ENCODE measurements at regions not wholly inside any gene's neighbourhood (a gene's known extent, or its start where the extent isn't known, plus 50 kb on each side); places are given as distances from the start of the nearest gene placed in this dataset.

DNA sequence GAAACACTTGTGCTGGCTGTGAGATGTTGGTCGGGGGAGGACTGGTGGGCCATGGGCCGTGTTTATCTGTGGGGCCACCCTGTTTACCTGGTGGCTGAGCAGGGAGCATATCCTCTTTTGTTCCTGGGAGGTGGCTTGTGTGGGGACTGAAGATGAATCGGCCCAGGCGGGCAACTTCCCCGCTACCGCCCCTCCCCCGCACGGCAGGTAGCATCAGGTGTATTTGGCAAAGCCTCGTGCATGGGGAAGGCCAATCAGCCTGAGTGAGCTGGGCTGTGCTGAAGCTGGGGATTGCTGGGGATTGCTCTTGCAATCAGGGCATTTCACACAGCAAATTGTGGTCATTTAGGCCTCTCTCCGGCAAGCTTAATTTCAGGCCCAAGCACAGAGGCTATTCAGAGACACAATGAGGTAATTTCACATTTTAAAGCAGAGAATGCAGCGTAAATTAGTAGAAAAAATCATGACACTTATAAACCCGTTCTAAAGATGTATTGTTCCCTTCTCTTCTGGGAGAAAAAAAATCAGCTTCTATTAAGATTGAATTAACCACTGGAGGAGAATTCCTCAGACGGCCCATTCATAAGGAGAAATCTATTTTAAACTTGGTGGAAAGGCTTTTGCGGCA lies 197.7 kb upstream of the POU3F1 start:
- DNase-seq, result no peak

GRCh38 chr1:38243106-38243505 lies 196.5 kb upstream of the POU3F1 start:
- no peak for DNase-seq

- DNase-seq, result no peak
Observed at GRCh38 chr1:38242506-38242905, 195.9 kb upstream of the POU3F1 start.

DNA sequence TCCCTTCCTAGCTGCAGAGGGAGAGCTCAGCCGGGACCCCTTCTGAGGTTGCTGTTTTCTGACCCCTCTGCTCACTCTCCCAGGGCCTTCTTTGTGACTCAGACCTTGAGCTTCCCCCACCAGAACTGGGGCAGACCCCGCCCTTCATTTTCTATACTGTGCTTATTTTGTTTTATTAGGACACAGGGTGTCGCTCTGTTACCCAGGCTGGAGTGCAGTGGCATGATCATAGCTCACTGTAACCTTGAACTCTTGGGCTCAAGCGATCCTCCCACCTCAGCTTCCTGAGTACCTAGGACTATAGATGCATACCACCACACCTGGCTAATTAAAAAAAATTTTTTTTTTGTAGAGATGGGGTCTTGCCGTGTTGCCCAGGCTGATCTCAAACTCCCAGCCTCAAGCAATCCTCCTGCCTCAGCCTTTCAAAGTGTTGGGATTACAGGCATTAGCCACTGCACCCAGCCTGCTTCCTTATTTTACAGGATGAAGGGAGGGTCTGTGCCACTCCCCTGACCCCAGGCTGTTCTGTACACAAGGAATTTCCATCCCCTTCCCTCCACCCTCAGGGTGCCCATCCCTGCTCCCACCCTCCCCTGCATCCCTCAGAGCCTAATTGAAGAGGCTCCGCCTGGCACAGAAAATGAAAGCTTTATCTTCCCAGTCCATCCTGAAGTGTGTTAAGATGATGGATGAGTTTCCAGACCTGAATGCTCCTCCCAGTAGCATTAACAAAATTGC lies 195.2 kb upstream of the POU3F1 start:
- no peak for DNase-seq

GRCh38 chr1:38240618-38241017 lies 194.0 kb upstream of the POU3F1 start:
- no peak for DNase-seq

DNA sequence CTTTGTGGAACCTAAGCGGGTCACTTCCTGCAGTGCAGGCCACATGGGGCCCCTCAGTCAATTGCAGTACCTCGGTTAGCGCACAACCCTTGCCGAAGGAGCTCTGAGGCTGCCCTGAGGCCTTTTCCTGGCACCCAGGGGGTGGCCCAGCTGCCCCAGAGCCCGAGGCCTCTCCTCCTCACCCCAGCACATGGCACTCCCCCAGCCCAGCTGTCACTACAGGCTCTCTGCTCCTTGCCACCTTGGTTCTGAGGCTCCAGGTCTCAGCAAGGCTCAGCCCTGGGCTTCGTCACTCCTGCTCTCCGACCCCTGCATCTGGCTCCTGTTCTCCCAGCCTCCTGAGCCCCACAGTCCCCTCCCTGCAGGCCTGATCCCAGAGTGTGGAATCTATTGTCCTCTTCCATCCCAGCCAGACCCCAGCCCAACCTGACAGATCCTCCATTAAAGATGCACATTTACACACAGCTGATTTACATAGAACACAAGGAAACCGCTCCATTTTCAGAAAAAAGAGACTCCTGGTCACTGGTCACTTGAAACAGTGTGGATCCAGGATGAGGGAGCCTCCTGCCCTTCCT lies 192.8 kb upstream of the POU3F1 start:
- no peak for DNase-seq

GRCh38 chr1:38238294-38238693 lies 191.7 kb upstream of the POU3F1 start:
- no peak for DNase-seq

GRCh38 chr1:38235705-38236104 lies 189.1 kb upstream of the POU3F1 start:
- no peak for DNase-seq

GRCh38 chr1:38231941-38232340 lies 185.3 kb upstream of the POU3F1 start:
- no peak for DNase-seq

GRCh38 chr1:38228718-38229117 lies 182.1 kb upstream of the POU3F1 start:
- no peak for DNase-seq

- DNase-seq, result no peak
Observed at GRCh38 chr1:38225745-38226144, 179.2 kb upstream of the POU3F1 start.

DNA sequence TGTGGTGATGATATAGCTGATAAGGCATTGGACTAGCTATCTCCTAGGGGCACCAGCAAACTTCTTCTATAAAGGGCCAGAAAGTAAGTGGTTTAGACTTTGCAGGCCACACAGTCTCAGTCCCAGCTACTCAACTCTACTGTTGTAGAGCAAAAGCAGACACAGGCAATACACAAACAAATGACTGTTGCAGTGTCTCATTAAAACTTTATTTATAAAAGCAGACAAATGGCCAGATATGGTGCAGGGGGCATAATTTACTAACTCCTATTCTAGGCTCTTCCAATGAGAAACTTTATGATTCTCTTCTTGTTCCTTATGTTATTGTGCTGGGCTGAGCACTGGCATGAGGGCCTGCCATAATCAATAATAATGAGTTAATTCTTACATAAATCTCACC lies 176.8 kb upstream of the POU3F1 start:
- DNase-seq, result no peak

DNA sequence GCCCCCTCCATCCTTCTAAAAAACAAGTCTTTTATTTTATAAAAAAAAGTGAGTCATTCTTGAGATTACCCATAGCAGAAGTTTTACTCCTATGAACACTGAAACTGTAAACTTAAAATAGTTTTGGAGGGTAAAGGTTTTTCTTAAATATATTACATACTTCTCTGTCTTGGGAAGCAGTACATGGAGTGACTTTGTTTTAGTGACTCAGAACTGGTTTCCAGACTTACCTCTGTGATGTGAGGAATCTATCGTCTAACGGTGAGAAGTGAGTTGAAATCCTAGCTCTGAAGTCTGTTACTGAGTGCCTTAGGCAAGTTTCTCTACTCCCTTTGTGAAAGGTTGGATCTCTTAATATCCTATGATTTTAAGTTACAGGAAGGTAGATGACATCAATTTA lies 176.3 kb upstream of the POU3F1 start:
- no peak for DNase-seq

DNA sequence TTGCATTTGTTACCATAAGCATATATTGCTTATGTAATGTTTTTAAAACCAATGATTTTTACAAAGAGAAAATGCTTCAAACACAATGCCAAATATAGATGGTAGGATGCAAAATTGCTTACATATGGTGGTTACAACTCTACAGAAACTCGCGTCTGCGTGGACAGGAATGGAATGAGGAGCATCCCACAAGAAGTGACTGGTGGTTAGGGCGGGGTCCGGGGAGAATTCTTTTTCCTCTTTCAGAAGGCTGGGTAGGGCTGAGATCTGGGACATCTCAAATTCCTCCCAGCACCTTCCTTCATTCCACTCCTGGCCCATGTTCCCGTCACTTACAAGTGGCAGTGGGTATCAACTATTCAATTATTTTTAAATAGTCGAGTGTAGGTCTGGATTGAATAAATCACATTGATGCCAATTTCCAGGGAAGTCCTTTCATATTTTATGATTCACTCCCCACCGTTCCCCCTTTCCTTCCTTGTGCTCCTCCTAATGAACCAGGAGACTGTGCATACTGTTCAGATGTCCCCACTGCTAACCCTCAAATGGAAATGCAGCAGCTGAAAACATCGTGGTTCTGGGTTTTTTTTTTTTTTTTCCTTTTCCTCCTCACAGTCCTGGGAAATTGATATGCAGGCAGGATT lies 174.5 kb upstream of the POU3F1 start:
- DNase-seq, result no peak

DNA sequence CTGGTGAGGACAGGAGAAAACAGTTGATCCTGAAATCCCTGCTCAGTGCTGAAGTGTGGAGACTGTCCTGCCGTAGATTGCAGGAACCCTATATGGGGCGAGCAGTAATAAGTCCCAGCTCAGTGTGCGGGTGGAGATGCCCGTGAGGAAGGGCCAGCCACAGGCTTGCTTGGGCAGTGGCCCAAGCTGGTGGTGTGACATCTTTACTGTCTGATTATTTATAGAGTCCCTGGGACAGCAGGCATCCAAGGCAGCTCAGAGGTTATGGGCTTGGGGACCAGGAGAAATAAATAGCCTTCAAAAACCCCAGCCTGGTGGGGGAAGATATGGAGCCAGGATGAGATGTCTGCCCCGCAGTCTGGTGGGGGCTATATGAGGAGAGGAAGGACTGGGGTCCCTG lies 170.7 kb upstream of the POU3F1 start:
- DNase-seq, result no peak

DNA sequence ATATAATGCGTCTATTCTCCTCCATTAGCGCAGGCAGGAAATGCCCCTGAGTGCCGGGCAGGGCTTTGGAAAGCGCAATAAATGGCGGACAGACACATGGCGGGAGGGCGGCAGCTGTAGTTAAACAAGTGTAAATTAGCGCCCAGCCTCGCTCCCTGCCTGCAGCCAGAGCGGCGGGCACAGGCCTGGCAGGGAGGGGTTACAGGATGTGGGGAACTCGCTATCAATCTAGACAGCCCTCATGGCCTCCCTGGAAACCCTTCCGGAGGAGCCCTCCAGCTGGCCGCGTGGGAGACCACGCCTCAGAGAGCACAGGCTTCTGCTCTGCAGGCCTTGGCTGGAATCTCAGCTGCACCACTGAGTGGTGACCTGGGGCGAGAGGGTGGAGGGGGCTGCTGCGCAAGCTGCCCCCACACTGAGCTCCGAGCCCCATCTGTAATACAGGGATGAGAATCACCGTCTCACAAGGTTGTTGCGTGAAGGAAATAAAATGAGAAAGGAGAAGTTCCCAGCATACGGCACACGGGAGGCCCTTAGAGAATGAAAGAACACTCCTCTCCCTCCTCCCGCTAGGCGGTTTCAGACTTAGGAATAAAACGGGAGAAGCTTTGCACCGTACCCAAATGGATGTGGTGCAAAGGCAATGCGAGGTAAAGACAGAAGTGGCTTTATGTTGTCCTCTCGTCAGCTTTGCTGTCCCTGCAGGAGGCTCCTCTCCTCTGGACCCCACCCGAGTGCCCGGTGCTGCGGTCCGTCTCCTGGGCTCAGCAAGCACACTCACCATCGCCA lies 167.2 kb upstream of the POU3F1 start:
- no peak for DNase-seq

GRCh38 chr1:38210895-38211177 lies 164.2 kb upstream of the POU3F1 start:
- no peak for DNase-seq

- DNase-seq, result no peak
Observed at GRCh38 chr1:38210021-38210894, 163.7 kb upstream of the POU3F1 start.

DNA sequence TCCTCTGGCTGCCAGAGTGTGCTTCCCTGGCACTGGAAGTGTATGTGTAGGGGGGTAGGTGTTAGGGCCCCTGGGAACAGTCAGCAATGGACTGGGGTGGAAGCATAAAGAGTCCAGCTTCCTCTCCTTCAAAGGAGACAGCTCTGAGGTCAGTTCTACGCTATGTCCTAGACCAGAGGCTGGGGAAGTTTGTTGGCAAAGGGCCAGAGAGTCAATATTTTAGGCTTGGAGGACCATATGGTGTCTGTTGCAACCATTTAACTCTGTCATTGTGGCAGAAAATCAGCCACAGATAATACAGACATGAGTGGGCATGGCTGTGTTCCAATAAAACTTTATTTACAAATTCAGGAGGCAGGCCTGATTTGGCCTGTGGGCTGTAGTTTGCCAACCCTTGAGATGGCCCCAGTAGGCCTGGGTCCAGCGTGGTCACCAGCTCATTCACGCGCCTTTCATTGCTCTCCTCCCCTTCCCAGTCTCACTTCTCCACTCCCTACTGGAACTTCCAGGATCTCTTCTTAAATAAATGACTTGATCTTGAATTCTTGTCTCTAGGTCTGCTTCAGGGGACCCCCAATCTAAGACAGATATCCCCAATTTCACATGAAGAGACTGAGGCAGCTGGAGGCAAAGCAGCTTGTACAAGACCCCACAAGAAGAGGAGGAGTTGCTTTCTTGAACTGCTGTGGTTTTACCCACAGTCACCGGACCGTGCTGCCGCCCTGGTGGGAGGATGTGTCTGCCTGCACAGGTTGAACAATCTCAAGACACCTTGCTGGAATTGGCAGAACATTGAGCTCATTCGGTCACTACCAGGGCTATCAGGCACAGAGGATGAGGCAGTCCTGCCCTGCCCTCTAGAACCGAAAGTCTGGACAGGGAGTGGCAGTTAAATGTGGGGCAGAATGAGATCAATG lies 162.4 kb upstream of the POU3F1 start:
- no peak for DNase-seq

DNA sequence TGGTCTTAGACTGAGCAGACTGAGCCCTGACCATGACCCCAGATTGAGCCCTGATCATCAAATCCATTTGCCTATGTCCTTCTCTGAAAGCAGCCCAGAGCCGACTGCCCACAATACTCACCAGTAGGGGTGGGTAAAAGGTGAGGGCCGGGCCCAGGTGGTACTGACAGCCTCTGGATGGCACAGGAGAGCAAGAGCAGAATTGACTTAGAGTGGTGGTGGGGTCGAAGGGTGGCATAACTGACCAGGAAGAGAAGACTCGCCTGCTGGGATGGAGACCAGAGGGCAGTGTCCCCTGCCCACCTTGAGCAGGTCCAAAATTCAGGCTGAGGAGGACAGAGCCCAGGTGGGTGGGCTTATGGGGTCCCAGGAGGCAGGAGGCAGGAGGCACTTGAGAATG lies 161.3 kb upstream of the POU3F1 start:
- DNase-seq, result no peak

- no peak for DNase-seq
Observed at GRCh38 chr1:38207275-38207674, 160.7 kb upstream of the POU3F1 start.

Measured in midbrain (tissue), 1 donor.